ENCODE measurements at regions not wholly inside any gene's neighbourhood (a gene's known extent, or its start where the extent isn't known, plus 50 kb on each side); places are given as distances from the start of the nearest gene placed in this dataset.

- TF ChIP-seq CTCF (IDR thresholded peaks at IDR 0.05; ENCODE audit: borderline replicate concordance, extremely low read depth, low read length, poor library complexity, severe bottlenecking) (no peak), EZH2 (IDR thresholded peaks at IDR 0.05; ENCODE audit: borderline replicate concordance, low read depth, low read length, severe bottlenecking) (no peak)
These were observed 85.8 kb upstream of the ESR1 start for GRCh38 chr6:151721671-151722070.

All from DND-41 (cell line).